H7 (cell line): ENCODE measurements at regions not wholly inside any gene's neighbourhood (a gene's known extent, or its start where the extent isn't known, plus 50 kb on each side); places are given as distances from the start of the nearest gene placed in this dataset.

Source experiments
- DNase-seq: peaks from one replicate; pipeline ENCODE4 v3.0.0; 2012
- H3K27me3 ChIP-seq: 2 replicates; pipeline ENCODE4 v1.6.0; 2011; ENCODE audit warnings: mild to moderate bottlenecking, low read length; ENCODE audit not compliant: control insufficient read depth, insufficient read depth
- H3K36me3 ChIP-seq: replicated peaks from 2 replicates; pipeline ENCODE4 v1.5.1; 2011; ENCODE audit warnings: low read length; ENCODE audit not compliant: control insufficient read depth, insufficient read depth
- H3K4me3 ChIP-seq: 2 replicates; pipeline ENCODE4 v1.5.1; 2011; ENCODE audit warnings: low read depth, mild to moderate bottlenecking, control low read depth, low read length, moderate library complexity; ENCODE audit not compliant: insufficient read depth

DNA sequence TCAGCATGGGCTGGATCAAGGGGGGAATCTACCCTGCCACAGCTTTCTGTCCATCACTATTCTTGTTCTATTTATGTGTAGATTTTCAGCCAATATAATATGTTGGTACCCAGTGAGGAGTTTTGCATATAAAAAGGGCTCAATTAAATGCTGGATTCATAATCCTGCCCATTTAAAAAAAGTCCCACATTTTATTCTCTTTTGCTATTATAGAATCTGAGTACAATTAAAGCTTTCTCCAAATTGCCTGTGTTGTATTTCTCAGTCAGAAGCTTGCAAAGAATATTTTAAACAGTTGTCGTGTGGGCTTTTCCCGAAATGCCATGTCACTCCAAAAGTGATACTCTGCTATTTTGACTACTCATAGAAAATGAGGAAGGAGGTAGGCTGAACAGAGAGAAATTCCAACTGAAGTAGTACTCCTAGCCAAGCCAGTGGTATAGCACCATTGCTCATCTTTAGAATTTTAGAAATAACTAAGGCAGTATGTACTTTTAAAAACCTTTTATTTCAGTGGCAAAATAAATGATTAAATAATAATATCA is 108.3 kb upstream of the HDAC9 start:
- Histone ChIP-seq H3K4me3 (no peak overlapping the region), H3K27me3 (no peaks in the 10 kb centered on the region), H3K36me3 (no peaks in the 10 kb centered on the region)
- no peak for DNase-seq

DNA sequence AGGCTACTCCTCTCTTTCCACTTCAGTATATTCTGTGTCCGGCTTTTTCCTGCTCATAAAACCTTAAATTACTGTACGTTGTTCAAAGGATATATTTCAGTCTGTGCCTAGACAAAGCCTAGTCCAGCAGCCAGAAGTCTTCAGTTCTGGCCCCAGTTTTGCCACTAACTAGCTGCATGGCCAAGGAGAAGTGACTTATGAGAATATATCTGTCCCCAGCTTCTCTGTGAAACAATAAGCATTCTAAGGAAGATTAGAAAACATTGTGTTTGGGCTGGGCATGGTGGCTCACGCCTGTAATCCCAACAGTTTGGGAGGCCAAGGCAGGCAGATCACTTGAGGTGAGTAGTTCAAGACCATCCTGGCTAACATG is 105.0 kb upstream of the HDAC9 start:
- no peak for DNase-seq
- no peaks in the 10 kb centered on the region for H3K27me3 ChIP-seq
- no peaks in the 10 kb centered on the region for H3K36me3 ChIP-seq
- no peak overlapping the region for H3K4me3 ChIP-seq

DNA sequence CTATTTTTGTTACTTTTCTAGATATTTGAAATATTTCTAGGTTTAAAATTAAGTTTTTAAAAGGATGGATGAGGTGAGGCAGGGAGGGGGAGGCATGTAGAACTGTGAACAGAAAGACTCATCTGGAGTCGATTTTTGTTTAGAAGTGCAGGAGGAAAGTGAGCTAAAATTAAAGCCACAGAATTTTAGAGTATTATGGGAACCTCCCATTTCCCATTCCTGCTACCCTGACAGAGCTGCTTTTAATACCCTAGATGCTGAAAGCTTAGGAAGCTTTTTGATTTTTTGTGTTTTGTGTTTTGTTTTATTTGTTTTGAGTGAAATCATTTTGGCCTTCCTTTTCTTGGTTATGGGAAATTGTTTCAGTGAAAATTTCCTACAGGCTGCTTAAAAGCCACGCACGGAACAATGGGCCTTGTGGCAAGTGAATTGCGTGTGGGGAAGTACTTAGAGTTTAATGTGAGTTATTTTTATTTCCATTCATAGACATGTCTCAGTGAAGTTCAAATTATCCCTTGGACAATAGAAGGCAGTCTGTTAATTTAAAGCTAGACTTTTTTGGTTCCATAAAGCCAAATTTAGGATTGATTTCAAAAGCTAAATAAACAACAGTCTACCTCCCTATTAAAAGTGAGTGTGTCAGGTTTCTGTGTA is 102.0 kb upstream of the HDAC9 start:
- no peak for DNase-seq
- H3K36me3 ChIP-seq: no peaks in the 10 kb centered on the region
- no peak overlapping the region for H3K4me3 ChIP-seq
- H3K27me3 ChIP-seq: no peaks in the 10 kb centered on the region

DNA sequence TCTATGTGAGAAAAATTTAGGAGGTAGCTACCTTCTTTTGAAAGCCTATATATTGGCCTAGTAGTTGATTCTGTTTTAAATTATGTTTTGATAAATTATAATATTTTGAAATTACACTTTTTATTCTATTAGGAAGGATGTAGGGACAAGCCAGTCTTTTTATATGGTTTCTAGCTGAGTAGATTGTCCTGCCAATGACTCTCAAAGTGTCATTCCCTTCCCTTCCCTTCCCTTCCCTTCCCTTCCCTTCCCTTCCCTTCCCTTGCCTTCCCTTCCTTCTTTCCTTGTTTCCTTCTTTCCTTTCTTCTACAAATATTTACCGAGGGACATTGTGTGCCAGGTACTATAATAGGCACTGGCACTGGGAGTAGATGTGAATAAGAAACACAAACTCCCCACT is 99.7 kb upstream of the HDAC9 start:
- Histone ChIP-seq H3K4me3 (no peak overlapping the region), H3K36me3 (no peaks in the 10 kb centered on the region), H3K27me3 (no peaks in the 10 kb centered on the region)
- DNase-seq: no peak

DNA sequence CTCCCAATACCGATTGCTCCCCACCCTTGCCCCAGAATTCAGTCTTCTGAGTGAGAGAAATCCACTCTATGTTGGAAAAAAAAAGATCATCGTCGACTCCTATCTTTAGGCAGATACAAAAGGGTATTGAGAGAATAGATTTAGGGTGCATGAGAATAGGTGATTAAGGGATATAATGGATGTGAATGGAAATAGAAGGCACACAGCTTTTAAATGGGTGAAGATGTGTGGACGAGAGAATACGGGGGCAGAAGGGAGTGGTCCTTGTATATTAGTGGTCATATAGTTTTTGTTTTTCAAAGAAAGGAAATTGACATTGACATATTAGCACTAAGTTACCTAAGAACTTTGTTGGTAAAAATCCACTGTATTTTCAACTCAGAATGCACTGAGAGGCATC is 98.6 kb upstream of the HDAC9 start:
- DNase-seq: no peak
- Histone ChIP-seq H3K27me3 (no peaks in the 10 kb centered on the region), H3K4me3 (no peak overlapping the region), H3K36me3 (no peaks in the 10 kb centered on the region)

DNA sequence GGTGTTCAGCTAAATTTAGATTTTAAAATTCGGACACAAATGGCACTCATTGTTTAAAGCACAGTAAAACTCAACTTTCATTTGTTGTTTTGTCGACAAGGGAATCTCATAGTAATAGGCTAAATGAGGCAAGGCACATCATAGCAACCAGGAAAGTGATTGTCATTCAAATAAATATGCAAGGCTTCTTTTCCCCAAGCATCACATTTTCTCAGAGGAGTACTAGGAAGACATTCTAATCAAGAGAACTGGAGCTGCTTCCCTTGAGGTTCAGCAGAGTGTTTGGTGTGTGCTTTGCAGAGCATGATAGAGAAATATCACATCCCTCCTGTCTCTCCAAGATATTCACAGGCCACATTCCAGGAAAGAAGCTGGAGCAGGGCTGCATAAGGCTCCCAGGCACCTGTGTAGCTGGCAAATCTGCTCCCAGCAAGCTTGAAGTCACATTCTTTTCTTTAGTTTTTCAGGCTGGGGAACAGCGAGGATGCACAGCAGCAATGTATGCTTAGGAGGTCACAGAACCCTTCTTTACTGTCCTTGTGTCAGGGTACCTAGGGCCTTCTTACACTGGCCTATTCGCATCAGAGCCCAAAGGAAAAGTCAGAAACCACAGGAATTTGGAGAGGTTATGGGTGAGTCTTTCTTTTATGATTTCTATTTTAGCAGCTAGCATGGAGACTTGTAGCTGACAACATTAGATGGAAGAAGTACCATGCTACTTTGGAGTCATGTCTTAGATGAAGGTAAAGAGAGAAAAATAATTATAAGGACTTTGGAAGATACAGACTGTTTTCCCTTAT is 95.9 kb upstream of the HDAC9 start:
- Histone ChIP-seq H3K4me3 (no peak overlapping the region), H3K36me3 (no peaks in the 10 kb centered on the region), H3K27me3 (no peaks in the 10 kb centered on the region)
- no peak for DNase-seq

DNA sequence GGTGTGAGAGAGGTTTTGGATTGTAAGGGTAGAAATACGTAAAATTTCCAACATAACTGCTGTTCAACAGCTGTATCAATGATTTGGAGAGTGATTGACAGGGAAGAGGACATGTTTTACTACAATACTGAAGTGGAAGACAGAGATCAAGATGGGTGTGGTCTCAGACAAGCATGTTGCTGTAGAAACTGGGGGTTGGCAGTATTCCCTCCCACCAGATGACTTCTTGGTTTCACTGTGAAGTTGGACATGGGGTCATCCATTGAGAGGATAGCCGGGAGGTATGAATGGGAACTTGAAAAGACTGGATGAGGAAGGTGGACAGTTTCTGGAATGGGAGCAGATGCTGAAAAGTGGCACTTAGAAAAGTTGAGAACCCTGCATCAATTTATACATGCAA is 95.3 kb upstream of the HDAC9 start:
- DNase-seq: no peak
- H3K27me3 ChIP-seq: no peaks in the 10 kb centered on the region
- H3K36me3 ChIP-seq: no peaks in the 10 kb centered on the region
- H3K4me3 ChIP-seq: no peak overlapping the region

DNA sequence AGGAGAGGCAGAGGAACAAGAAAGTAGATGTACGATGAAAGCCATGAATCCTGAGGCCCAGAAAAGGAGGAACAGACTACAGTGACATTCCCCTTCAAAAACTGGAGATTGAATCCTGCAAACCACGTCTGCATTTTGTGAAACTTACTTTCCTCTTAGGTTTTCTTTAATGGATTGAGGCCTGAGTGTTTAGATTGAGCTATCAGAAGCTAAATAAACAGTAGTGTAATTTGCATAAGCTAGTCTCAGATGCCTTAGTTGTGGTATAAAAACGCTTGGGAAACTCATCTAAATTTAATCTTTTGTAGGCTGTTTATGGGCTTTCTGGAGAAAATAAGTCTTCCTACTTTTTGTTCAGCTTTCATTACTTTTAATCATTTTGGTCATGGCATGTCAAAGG is 94.8 kb upstream of the HDAC9 start:
- H3K36me3 ChIP-seq: no peaks in the 10 kb centered on the region
- DNase-seq: no peak
- no peak overlapping the region for H3K4me3 ChIP-seq
- no peaks in the 10 kb centered on the region for H3K27me3 ChIP-seq

DNA sequence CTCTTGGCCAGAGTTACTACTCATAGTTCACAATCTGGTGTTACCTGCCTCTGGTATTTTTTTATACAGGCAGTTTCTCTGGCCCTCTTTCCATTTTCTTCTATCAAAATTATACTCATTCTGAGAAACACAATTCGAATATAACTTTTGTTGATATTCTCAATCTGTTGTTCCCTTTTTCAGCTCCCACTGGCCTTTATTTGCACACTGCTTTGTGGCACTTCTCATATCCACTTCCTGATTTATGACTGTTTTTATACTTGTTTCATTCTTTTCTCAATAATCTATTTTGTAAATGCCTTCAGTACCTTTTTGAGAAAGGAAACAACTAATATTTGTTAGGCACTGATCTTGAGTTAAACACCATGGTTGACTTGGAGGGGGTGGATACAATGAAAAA is 93.8 kb upstream of the HDAC9 start:
- no peak for DNase-seq
- Histone ChIP-seq H3K27me3 (no peaks in the 10 kb centered on the region), H3K36me3 (no peaks in the 10 kb centered on the region), H3K4me3 (no peak overlapping the region)

DNA sequence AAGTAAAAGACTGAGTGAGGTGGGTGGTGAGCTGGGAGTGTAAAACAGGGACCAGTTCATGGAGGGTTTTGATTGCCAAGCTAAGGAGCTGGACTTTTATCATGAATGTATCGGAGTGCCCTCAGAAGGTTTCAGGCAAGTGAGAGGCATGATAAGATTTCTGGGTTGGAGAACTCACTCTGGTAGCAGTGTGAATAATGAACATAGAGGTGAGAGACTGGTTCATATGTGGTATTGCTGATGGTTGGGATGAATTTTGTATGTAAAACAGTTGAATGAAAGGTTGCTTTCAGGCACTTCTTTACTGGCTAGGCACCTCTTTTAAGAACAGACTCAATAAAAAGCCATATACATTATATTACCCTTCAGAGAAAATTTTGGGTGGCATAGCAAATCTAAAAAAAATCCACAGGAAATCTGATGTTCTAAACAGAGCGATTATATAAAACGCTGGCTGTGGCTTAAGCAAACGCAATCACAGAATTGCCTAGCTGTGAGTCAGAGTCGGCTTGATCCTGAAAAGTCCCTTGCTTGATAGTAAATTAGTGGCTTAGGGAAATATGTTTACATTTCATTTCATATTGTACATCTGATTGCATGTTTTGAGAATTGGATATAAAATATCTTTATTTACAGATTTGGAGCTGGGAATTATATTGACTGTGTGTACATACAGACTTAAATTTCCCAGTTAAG is 92.9 kb upstream of the HDAC9 start:
- DNase-seq: no peak
- no peaks in the 10 kb centered on the region for H3K27me3 ChIP-seq
- H3K36me3 ChIP-seq: no peaks in the 10 kb centered on the region
- H3K4me3 ChIP-seq: no peak overlapping the region

DNA sequence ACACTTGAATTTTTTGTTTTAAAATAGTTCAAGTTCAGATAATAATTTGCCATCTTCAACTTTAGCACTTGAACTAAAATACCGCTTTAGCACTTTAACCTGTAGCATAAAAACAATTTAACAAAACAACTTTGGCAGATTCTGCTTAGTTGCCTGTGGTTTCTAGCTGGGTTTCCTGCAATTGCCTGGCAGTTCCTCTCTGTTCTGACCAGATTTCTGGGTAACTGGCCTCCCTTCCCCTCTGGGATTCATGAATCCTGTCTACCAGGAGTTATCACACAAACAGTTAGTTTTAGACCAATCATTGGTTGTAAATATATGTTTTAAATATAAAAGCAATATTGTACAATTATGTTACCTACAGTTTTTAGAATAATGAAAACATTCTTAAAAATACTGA is 89.8 kb upstream of the HDAC9 start:
- no peak for DNase-seq
- H3K27me3 ChIP-seq: no peaks in the 10 kb centered on the region
- H3K4me3 ChIP-seq: no peak overlapping the region
- H3K36me3 ChIP-seq: no peaks in the 10 kb centered on the region

DNA sequence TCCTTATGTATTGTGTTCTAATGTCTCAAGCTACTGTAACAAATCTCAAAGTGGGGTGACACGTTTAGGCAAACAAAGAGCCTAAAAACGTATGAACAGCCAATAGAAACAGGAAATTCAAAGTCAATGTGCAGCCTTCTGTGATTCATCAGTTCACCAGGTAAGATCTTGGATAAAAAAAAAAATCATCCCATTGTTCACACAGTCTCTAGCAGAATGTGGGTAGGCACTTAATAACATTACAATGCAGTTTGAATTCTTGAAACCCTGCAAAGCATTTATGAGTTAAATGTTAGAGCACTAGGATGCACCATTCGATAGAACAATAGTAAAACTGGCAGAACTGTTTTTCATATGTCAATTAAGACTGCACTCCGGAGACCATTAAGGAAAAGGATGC is 88.2 kb upstream of the HDAC9 start:
- no peak overlapping the region for H3K4me3 ChIP-seq
- DNase-seq: no peak
- no peaks in the 10 kb centered on the region for H3K27me3 ChIP-seq
- no peaks in the 10 kb centered on the region for H3K36me3 ChIP-seq

DNA sequence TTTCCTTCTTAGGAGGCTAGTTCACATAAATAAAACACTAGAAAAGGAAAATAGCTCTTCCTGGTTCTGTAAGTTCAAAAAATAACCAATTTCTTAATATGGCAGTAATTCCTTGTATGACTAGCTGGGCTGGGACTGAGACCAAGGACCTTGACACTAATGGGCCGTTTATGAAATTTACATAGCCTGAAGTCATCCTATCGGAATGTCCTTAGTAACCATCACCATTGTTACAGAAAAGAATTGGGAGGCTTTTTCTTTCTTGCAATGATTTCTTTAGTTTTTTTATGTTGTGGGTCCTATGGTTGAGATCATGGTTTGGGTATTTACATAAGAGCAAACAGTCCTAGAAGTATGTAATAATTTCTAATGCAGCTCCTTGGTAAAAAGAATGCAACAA is 87.1 kb upstream of the HDAC9 start:
- peak; percentile 12 for DNase-seq
- Histone ChIP-seq H3K36me3 (no peaks in the 10 kb centered on the region), H3K4me3 (no peak overlapping the region), H3K27me3 (no peaks in the 10 kb centered on the region)

DNA sequence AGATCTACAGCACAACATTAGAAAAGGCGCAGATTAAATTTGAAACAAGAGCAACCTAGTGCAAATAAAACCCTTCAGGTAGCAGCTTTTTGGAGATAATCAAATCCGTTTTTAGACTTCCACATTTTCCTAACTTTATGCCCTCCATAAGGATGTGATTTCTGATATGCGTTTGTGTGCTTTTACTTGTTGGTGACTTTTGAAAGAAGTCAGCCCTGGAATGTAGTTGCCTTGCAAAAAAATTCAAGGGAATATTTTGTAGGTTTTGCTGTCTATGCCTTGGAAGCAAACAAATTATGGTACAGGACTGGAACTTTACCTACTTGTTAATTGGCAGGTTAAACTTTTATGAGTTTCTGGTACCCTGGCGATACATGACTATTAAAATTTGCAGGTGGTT is 86.7 kb upstream of the HDAC9 start:
- Histone ChIP-seq H3K27me3 (no peaks in the 10 kb centered on the region), H3K36me3 (no peaks in the 10 kb centered on the region), H3K4me3 (no peak overlapping the region)
- DNase-seq: no peak

DNA sequence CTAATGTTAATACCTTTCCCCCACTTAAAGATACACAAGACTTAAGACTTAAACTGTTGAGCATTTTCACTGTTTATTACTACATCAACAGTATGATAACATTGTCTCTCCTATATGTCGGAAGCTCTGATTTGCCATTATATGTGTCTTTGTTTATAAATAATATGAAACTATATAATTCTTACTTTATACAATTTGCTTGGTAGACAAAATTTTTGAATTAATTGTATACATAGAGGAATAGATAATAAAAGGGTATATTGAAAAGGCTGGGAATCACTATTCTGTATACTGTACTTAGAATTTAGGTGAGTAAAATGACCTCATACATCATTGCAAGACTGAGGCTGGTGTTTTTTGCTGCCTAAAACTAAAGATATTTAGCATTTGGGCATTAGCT is 82.1 kb upstream of the HDAC9 start:
- H3K36me3 ChIP-seq: no peaks in the 10 kb centered on the region
- H3K4me3 ChIP-seq: no peak overlapping the region

More for the DNA sequence above, 82.1 kb upstream of the HDAC9 start:
- H3K27me3 ChIP-seq: no peaks in the 10 kb centered on the region
- DNase-seq: no peak
